Trophoblast cell (in vitro differentiated cells and primary cell): ENCODE measurements at regions not wholly inside any gene's neighbourhood (a gene's known extent, or its start where the extent isn't known, plus 50 kb on each side); places are given as distances from the start of the nearest gene placed in this dataset.
"Not testable (repeated sequence)": the region's sequence is repeated elsewhere in the genome, so short reads cannot be mapped to it uniquely, and the experiment has no call there.

Experiments
- DNase-seq, 2 donors: peaks; one replicate each; pipeline ENCODE4 v3.0.0-alpha.2; 2016
- H2AFZ ChIP-seq: 2 replicates; pipeline ENCODE4 v1.6.1; 2013; ENCODE audit warnings: low read length, moderate library complexity, mild to moderate bottlenecking; ENCODE audit not compliant: insufficient read depth, poor library complexity
- H2AK5ac ChIP-seq: 2 replicates; pipeline ENCODE4 v1.6.1; 2013; ENCODE audit warnings: mild to moderate bottlenecking, low read length
- H2BK120ac ChIP-seq: 2 replicates; pipeline ENCODE4 v1.6.1; 2013; ENCODE audit warnings: low read length, mild to moderate bottlenecking, moderate library complexity; ENCODE audit not compliant: insufficient read depth, poor library complexity
- H2BK12ac ChIP-seq: 2 replicates; pipeline ENCODE4 v1.6.1; 2013; ENCODE audit warnings: mild to moderate bottlenecking, low read length, moderate library complexity
- H2BK5ac ChIP-seq: 2 replicates; pipeline ENCODE4 v1.6.1; 2013; ENCODE audit warnings: low read length, low read depth, moderate library complexity, mild to moderate bottlenecking; ENCODE audit not compliant: poor library complexity
- H3K14ac ChIP-seq: 2 replicates; pipeline ENCODE4 v1.6.1; 2013; ENCODE audit warnings: mild to moderate bottlenecking, low read length
- H3K18ac ChIP-seq: 2 replicates; pipeline ENCODE4 v1.6.1; 2013; ENCODE audit warnings: mild to moderate bottlenecking, low read length
- H3K23ac ChIP-seq: 2 replicates; pipeline ENCODE4 v1.6.1; 2013; ENCODE audit warnings: low read length
- H3K27ac ChIP-seq: 2 replicates; pipeline ENCODE4 v1.5.1; 2013; ENCODE audit warnings: low read depth, mild to moderate bottlenecking, inconsistent platforms, low read length, moderate library complexity
- H3K27me3 ChIP-seq: 2 replicates; pipeline ENCODE4 v1.6.1; 2013; ENCODE audit warnings: inconsistent platforms, mild to moderate bottlenecking, low read length, moderate library complexity; ENCODE audit not compliant: insufficient read depth
- H3K36me3 ChIP-seq, 2 experiments: 1 replicate in 1 of 2; 2 replicates in 1 of 2; pipeline ENCODE4 v1.6.1; 2013; ENCODE audit warnings: low read length in 2 of 2, mild to moderate bottlenecking in 2 of 2, moderate library complexity in 1 of 2; ENCODE audit not compliant: insufficient read depth in 2 of 2, control insufficient read depth in 1 of 2
- H3K4ac ChIP-seq: 2 replicates; pipeline ENCODE4 v1.6.1; 2013; ENCODE audit warnings: low read depth, mild to moderate bottlenecking, low read length, moderate library complexity
- H3K4me1 ChIP-seq, 2 experiments: 1 replicate in 1 of 2; 2 replicates in 1 of 2; pipeline ENCODE4 v1.6.1; 2013; ENCODE audit warnings: low read length in 2 of 2, mild to moderate bottlenecking in 2 of 2, moderate library complexity in 1 of 2; ENCODE audit not compliant: insufficient read depth in 2 of 2, control insufficient read depth in 1 of 2
- H3K4me2 ChIP-seq: 2 replicates; pipeline ENCODE4 v1.6.1; 2013; ENCODE audit warnings: inconsistent platforms, mild to moderate bottlenecking, low read length, moderate library complexity
- H3K4me3 ChIP-seq: 2 replicates; pipeline ENCODE4 v1.5.1; 2013; ENCODE audit warnings: mild to moderate bottlenecking, low read depth, low read length, inconsistent platforms
- H3K79me1 ChIP-seq: one replicate; pipeline ENCODE4 v1.6.1; 2013; ENCODE audit warnings: low read length
- H3K79me2 ChIP-seq: 2 replicates; pipeline ENCODE4 v1.6.1; 2013; ENCODE audit warnings: low read length, mild to moderate bottlenecking; ENCODE audit not compliant: control insufficient read depth, insufficient read depth, poor library complexity
- H3K9ac ChIP-seq: 2 replicates; pipeline ENCODE4 v1.6.1; 2013; ENCODE audit warnings: mild to moderate bottlenecking, low read length
- H3K9me3 ChIP-seq: 2 replicates; pipeline ENCODE4 v1.6.1; 2013; ENCODE audit warnings: low read depth, mild to moderate bottlenecking, control low read depth, inconsistent platforms, low read length; ENCODE audit not compliant: insufficient read depth
- H4K12ac ChIP-seq: 2 replicates; pipeline ENCODE4 v1.6.1; 2013; ENCODE audit warnings: low read depth, mild to moderate bottlenecking, low read length, moderate library complexity
- H4K8ac ChIP-seq: 2 replicates; pipeline ENCODE4 v1.6.1; 2013; ENCODE audit warnings: low read depth, mild to moderate bottlenecking, low read length, moderate library complexity
- H4K91ac ChIP-seq: one replicate; pipeline ENCODE4 v1.6.1; 2013; ENCODE audit warnings: low read depth, mild to moderate bottlenecking, low read length, moderate library complexity
- WGBS: extraction: QIAGEN DNeasy Blood & Tissue Kit; methylation state at CpG from one replicate; pipeline ENCODE4 v1.1.7; 2013; ENCODE audit warnings: missing lambda C conversion rate; ENCODE audit not compliant: insufficient read length, insufficient coverage; ENCODE audit errors: extremely low coverage; 5-methylcytosine and 5-hydroxymethylcytosine counted together

GRCh38 chrY:7775436-7775835 lies 863.9 kb upstream of the AMELY start:
- WGBS = no CpG with 5 or more reads among the region's 2 CpGs
- not testable (repeated sequence) for H4K8ac ChIP-seq, H3K36me3 ChIP-seq, H2AFZ ChIP-seq, H3K9ac ChIP-seq, H3K79me1 ChIP-seq, H3K4me3 ChIP-seq, H2AK5ac ChIP-seq, DNase-seq, H3K4me2 ChIP-seq, H3K9me3 ChIP-seq, H3K27ac ChIP-seq, H4K12ac ChIP-seq, H2BK12ac ChIP-seq, H3K4me1 ChIP-seq, H2BK120ac ChIP-seq, H3K4ac ChIP-seq, H3K79me2 ChIP-seq, H3K18ac ChIP-seq, H3K23ac ChIP-seq, H3K27me3 ChIP-seq, H4K91ac ChIP-seq, H2BK5ac ChIP-seq, H3K14ac ChIP-seq

- no peak overlapping the region for H4K12ac ChIP-seq
These were observed 860.2 kb upstream of the AMELY start for GRCh38 chrY:7771771-7772170.

GRCh38 chrY:7769790-7770375 lies 858.3 kb upstream of the AMELY start:
- Histone ChIP-seq H3K36me3 (no peaks in the 10 kb centered on the region), H4K91ac (peak overlapping the region; percentile 62), H4K12ac (no peak overlapping the region), H2AK5ac (no peak overlapping the region), H3K27ac (peak overlapping the region; percentile 82), H3K79me2 (no peaks in the 10 kb centered on the region), H2BK120ac (peak overlapping the region; percentile 93), H2BK12ac (peak overlapping the region; percentile 98), H2AFZ (no peak overlapping the region), H3K4ac (no peak overlapping the region), H3K27me3 (no peaks in the 10 kb centered on the region), H3K9ac (no peak overlapping the region), H3K14ac (peak overlapping the region; percentile 96), H3K79me1 (peaks cover 9% of the 10 kb centered on the region), H4K8ac (peak overlapping the region; percentile 60), H3K4me3 (no peak overlapping the region), H3K23ac (no peak overlapping the region), H3K9me3 (no peaks in the 10 kb centered on the region), H3K4me2 (no peak overlapping the region), H3K4me1 (peaks cover 4 to 5% of the 10 kb centered on the region in 2 experiments), H2BK5ac (peak overlapping the region; percentile 73), H3K18ac (peak overlapping the region; percentile 75)
- DNase-seq = peak in 1 of 2 donors; percentile 77
- no CpG with 5 or more reads among the region's 1 CpG for WGBS

More at GRCh38 chrY:7771771-7772170, 860.2 kb upstream of the AMELY start:
- Histone ChIP-seq H3K79me1 (peaks cover 13% of the 10 kb centered on the region), H4K8ac (no peak overlapping the region), H3K9ac (no peak overlapping the region), H2BK120ac (no peak overlapping the region), H4K91ac (no peak overlapping the region), H3K27me3 (no peaks in the 10 kb centered on the region), H3K4me1 (peaks cover 3 to 4% of the 10 kb centered on the region in 2 experiments), H3K79me2 (no peaks in the 10 kb centered on the region), H3K9me3 (no peaks in the 10 kb centered on the region), H2BK5ac (no peak overlapping the region), H3K23ac (no peak overlapping the region), H3K36me3 (no peaks in the 10 kb centered on the region), H3K27ac (no peak overlapping the region), H2AFZ (no peak overlapping the region), H2AK5ac (no peak overlapping the region), H3K14ac (no peak overlapping the region), H3K18ac (no peak overlapping the region), H3K4me3 (no peak overlapping the region), H3K4me2 (no peak overlapping the region), H2BK12ac (no peak overlapping the region), H3K4ac (no peak overlapping the region)
- DNase-seq = no peak

- Histone ChIP-seq H4K12ac (no peak overlapping the region), H3K18ac (no peak overlapping the region), H3K23ac (no peak overlapping the region), H2AFZ (no peak overlapping the region), H3K4ac (peak overlapping the region; percentile 55), H3K27me3 (no peaks in the 10 kb centered on the region), H2BK5ac (peak overlapping the region; percentile 76), H4K8ac (peak overlapping the region; percentile 54), H2BK12ac (no peak overlapping the region), H3K9me3 (no peaks in the 10 kb centered on the region), H3K9ac (no peak overlapping the region), H3K4me3 (no peak overlapping the region), H4K91ac (peak overlapping the region; percentile 87), H3K79me2 (no peaks in the 10 kb centered on the region), H3K36me3 (no peaks in the 10 kb centered on the region), H3K79me1 (peaks cover 9% of the 10 kb centered on the region), H3K14ac (no peak overlapping the region), H3K27ac (peak overlapping the region; percentile 58), H3K4me2 (no peak overlapping the region), H2BK120ac (peak overlapping the region; percentile 79), H2AK5ac (no peak overlapping the region), H3K4me1 (peaks cover 4 to 5% of the 10 kb centered on the region in 2 experiments)
- no peak for DNase-seq
- no CpG with 5 or more reads among the region's 1 CpG for WGBS
These were observed 857.3 kb upstream of the AMELY start for GRCh38 chrY:7768901-7769300.
